ENCODE measurements at regions not wholly inside any gene's neighbourhood (a gene's known extent, or its start where the extent isn't known, plus 50 kb on each side); places are given as distances from the start of the nearest gene placed in this dataset.

DNA sequence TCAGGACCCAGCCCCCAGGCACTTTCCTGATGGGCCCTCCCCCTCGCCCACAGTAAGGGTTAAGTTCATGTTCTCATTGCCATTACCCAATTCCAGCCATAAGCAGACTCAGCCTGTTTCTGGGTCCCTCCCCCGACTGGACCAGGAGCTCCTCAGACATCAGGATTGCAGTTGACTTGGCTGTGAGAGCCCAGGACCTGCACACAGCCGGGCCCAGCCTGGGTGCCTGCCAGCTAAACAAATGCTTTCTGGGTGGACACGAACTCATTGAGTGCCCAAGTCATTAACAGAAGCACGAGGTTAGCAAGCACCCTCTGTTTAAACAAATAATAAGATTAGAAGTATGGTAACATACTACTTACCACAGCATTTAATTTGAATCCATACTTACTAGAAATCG is 147.9 kb upstream of the POU3F1 start:
- DNase-seq (ENCODE audit: low spot score) (no peak), ATAC-seq (ENCODE audit: insufficient number of reproducible peaks, low FRiP score, low read depth) (no peak)
- H3K27ac ChIP-seq = no peak overlapping the region
- no peak overlapping the region for H3K4me3 ChIP-seq
- no peaks in the 10 kb centered on the region for H3K36me3 ChIP-seq
- TF ChIP-seq, protein P1, sequence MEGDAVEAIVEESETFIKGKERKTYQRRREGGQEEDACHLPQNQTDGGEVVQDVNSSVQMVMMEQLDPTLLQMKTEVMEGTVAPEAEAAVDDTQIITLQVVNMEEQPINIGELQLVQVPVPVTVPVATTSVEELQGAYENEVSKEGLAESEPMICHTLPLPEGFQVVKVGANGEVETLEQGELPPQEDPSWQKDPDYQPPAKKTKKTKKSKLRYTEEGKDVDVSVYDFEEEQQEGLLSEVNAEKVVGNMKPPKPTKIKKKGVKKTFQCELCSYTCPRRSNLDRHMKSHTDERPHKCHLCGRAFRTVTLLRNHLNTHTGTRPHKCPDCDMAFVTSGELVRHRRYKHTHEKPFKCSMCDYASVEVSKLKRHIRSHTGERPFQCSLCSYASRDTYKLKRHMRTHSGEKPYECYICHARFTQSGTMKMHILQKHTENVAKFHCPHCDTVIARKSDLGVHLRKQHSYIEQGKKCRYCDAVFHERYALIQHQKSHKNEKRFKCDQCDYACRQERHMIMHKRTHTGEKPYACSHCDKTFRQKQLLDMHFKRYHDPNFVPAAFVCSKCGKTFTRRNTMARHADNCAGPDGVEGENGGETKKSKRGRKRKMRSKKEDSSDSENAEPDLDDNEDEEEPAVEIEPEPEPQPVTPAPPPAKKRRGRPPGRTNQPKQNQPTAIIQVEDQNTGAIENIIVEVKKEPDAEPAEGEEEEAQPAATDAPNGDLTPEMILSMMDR (IDR thresholded peaks at IDR 0.05) = no peak
- H3K27me3 ChIP-seq (replicated peaks; ENCODE audit: insufficient read depth) = no peaks in the 10 kb centered on the region
- no peaks in the 10 kb centered on the region for H3K4me1 ChIP-seq (ENCODE audit: control insufficient read depth in 1 of 2, low read depth in 2 of 2)
- no peaks in the 10 kb centered on the region for H3K9me3 ChIP-seq

DNA sequence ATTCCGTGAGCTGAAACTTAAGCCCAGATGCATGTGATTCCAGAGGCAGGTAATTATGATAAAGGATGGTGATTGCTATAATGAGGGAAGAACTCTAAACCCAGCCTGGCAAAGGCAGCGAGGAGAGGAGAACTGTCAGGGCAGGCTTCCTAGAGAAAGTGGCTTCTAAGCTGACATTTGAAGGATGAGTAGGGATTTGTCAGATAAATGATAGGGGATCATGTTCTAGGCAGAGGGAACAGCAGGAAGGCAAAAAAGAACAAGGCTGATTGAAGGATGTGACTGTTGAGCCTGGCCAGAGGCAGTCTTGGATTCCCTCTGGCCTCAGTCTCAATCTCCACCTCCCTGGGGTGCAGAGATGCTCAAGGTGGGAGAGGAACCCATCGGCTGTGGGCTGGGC is 146.4 kb upstream of the POU3F1 start:
- TF ChIP-seq, protein P1 (IDR thresholded peaks at IDR 0.05) = no peak
- no peaks in the 10 kb centered on the region for H3K9me3 ChIP-seq
- H3K4me3 ChIP-seq = no peak overlapping the region
- DNase-seq (ENCODE audit: low spot score) (no peak), ATAC-seq (ENCODE audit: insufficient number of reproducible peaks, low FRiP score, low read depth) (no peak)
- no peak overlapping the region for H3K27ac ChIP-seq
- H3K4me1 ChIP-seq (ENCODE audit: control insufficient read depth in 1 of 2, low read depth in 2 of 2) = no peaks in the 10 kb centered on the region
- H3K36me3 ChIP-seq = no peaks in the 10 kb centered on the region
- H3K27me3 ChIP-seq (replicated peaks; ENCODE audit: insufficient read depth) = no peaks in the 10 kb centered on the region

DNA sequence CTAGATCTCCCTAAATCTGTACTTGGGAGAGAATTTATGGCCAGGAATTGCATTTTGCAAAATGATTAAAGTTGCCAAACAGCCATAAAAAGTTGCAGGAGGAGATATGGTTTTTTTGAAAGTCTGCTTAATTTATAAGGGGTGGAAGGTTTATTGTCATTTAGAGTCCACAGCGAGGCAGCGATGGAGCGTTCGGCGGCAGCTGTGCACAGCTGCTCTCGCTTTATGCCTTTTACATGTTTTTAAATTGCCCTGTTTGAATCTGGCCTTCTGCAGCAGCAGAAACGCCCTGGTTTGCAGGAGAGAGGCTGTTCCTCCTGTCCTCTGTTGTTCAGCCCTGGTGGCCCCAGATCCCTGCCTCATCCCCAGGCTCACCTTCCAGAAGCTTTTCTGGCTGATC is 144.9 kb upstream of the POU3F1 start:
- Histone ChIP-seq H3K9me3 (no peaks in the 10 kb centered on the region), H3K27ac (no peak overlapping the region), H3K4me1 (ENCODE audit: control insufficient read depth in 1 of 2, low read depth in 2 of 2) (no peaks in the 10 kb centered on the region), H3K4me3 (no peak overlapping the region), H3K36me3 (no peaks in the 10 kb centered on the region), H3K27me3 (replicated peaks; ENCODE audit: insufficient read depth) (no peaks in the 10 kb centered on the region)
- ATAC-seq (ENCODE audit: insufficient number of reproducible peaks, low FRiP score, low read depth) = no peak
- TF ChIP-seq, protein P1 (IDR thresholded peaks at IDR 0.05) = no peak
- no peak for DNase-seq (ENCODE audit: low spot score)

DNA sequence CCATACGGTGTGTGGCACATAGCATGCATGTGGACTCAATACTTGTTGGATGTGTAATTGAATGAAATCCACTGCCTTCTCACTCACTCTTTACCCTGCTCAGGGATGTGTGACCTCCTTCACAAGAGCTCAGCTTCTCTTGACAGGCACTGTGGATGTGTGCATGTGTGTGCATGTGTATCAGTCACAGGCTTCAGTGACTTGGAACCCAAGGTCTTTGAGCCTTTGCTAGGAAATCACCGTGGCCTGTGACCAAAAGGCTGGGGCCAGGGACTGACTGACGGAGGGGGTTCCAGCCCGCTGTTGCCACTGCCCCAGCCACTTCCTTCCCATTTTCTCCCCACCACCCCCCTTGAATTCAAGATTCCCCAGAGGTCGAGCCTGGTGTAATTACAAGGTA is 144.4 kb upstream of the POU3F1 start:
- H3K27ac ChIP-seq = no peak overlapping the region
- no peak for ATAC-seq (ENCODE audit: insufficient number of reproducible peaks, low FRiP score, low read depth)
- TF ChIP-seq, protein P1 (IDR thresholded peaks at IDR 0.05) = no peak

DNA sequence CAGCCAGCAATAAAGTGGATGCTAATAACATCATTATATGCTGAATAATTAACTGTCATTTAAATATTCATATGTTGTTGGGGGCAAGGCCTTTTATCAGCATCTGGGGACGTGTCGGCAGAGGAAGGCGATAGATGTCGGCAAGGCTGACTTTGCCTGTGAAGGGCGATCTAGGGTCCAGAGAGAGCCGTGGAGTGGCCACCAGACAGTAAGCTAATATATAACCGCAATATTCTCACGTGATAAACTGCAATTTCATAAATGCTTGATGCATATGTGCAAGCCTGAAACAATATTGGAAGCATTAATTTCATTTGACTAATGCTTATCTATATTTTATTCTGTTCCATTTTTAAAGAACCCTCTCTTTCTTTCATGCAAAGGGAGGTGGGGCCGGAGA is 141.0 kb upstream of the POU3F1 start:
- no peaks in the 10 kb centered on the region for H3K4me1 ChIP-seq (ENCODE audit: control insufficient read depth in 1 of 2, low read depth in 2 of 2)
- ATAC-seq (ENCODE audit: insufficient number of reproducible peaks, low FRiP score, low read depth) (no peak), DNase-seq (ENCODE audit: low spot score) (no peak)
- no peaks in the 10 kb centered on the region for H3K36me3 ChIP-seq
- no peak overlapping the region for H3K27ac ChIP-seq
- H3K9me3 ChIP-seq = no peaks in the 10 kb centered on the region
- H3K4me3 ChIP-seq = no peak overlapping the region
- no peaks in the 10 kb centered on the region for H3K27me3 ChIP-seq (replicated peaks; ENCODE audit: insufficient read depth)
- TF ChIP-seq, protein P1 (IDR thresholded peaks at IDR 0.05) = no peak

More for the DNA sequence above, 144.4 kb upstream of the POU3F1 start:
- Histone ChIP-seq H3K36me3 (no peaks in the 10 kb centered on the region), H3K4me3 (no peak overlapping the region), H3K4me1 (ENCODE audit: control insufficient read depth in 1 of 2, low read depth in 2 of 2) (no peaks in the 10 kb centered on the region), H3K27me3 (replicated peaks; ENCODE audit: insufficient read depth) (no peaks in the 10 kb centered on the region), H3K9me3 (no peaks in the 10 kb centered on the region)
- DNase-seq (ENCODE audit: low spot score) = no peak

All from thoracic aorta (tissue), 2 donors.